Progenitor cell of endocrine pancreas (in vitro differentiated cells): ENCODE measurements at regions not wholly inside any gene's neighbourhood (a gene's known extent, or its start where the extent isn't known, plus 50 kb on each side); places are given as distances from the start of the nearest gene placed in this dataset.

Source experiments
- DNase-seq: peaks from one replicate; pipeline ENCODE4 v3.0.0; 2021; ENCODE audit warnings: low spot score; ENCODE audit not compliant: unreplicated experiment
- H3K27ac Mint-ChIP-seq: 2 replicates; pipeline ENCODE4 v1.8.0; 2021; ENCODE audit warnings: mild to moderate bottlenecking, moderate library complexity, mixed read lengths
- H3K27me3 Mint-ChIP-seq: 2 replicates; pipeline ENCODE4 v1.8.0; 2021; ENCODE audit warnings: mixed read lengths
- H3K36me3 Mint-ChIP-seq: 2 replicates; pipeline ENCODE4 v1.8.0; 2022; ENCODE audit warnings: mixed read lengths; ENCODE audit not compliant: insufficient read depth
- H3K4me1 Mint-ChIP-seq: 2 replicates; pipeline ENCODE4 v1.8.0; 2021; ENCODE audit warnings: low read depth, mixed read lengths
- H3K4me3 Mint-ChIP-seq: 2 replicates; pipeline ENCODE4 v1.8.0; 2021; ENCODE audit warnings: low read depth, mild to moderate bottlenecking, moderate library complexity, mixed read lengths
- H3K9me3 Mint-ChIP-seq: 2 replicates; pipeline ENCODE4 v1.8.0; 2021; ENCODE audit warnings: low read depth, mixed read lengths
- CTCF ChIP-seq: fragments of 200-600 bp; sonication (generic); IDR thresholded peaks from one replicate; pipeline ENCODE4 v1.5.0; 2021; ENCODE audit warnings: antibody characterized with exemption, mild to moderate bottlenecking; ENCODE audit not compliant: unreplicated experiment

- H3K27ac Mint-ChIP-seq: no peak overlapping the region
- TF ChIP-seq CTCF: no peak
- H3K36me3 Mint-ChIP-seq: no peaks in the 10 kb centered on the region
- peaks cover 21% of the 10 kb centered on the region for H3K4me1 Mint-ChIP-seq
- H3K27me3 Mint-ChIP-seq: no peaks in the 10 kb centered on the region
- H3K4me3 Mint-ChIP-seq: no peak overlapping the region
- no peaks in the 10 kb centered on the region for H3K9me3 Mint-ChIP-seq
- no peak for DNase-seq
Observed at GRCh38 chr2:61636686-61637085, 98.5 kb upstream of the XPO1 start.

- Mint-ChIP-seq H3K27ac (no peak overlapping the region), H3K36me3 (no peaks in the 10 kb centered on the region), H3K4me1 (peaks cover 23% of the 10 kb centered on the region), H3K4me3 (no peak overlapping the region), H3K9me3 (no peaks in the 10 kb centered on the region), H3K27me3 (no peaks in the 10 kb centered on the region)
- no peak for TF ChIP-seq CTCF
- DNase-seq: no peak
Observed at GRCh38 chr2:61634512-61634911, 96.4 kb upstream of the XPO1 start.

- no peak for TF ChIP-seq CTCF
- Mint-ChIP-seq H3K4me1 (peaks cover 18% of the 10 kb centered on the region), H3K27ac (no peak overlapping the region), H3K4me3 (no peak overlapping the region), H3K36me3 (no peaks in the 10 kb centered on the region), H3K9me3 (no peaks in the 10 kb centered on the region), H3K27me3 (no peaks in the 10 kb centered on the region)
- no peak for DNase-seq
Observed at GRCh38 chr2:61633250-61633649, 95.1 kb upstream of the XPO1 start.

- H3K4me3 Mint-ChIP-seq: no peak overlapping the region
- no peak overlapping the region for H3K27ac Mint-ChIP-seq
- TF ChIP-seq CTCF: no peak
- no peak for DNase-seq
- no peaks in the 10 kb centered on the region for H3K36me3 Mint-ChIP-seq
- H3K27me3 Mint-ChIP-seq: no peaks in the 10 kb centered on the region
- no peaks in the 10 kb centered on the region for H3K9me3 Mint-ChIP-seq
- peaks cover 18% of the 10 kb centered on the region for H3K4me1 Mint-ChIP-seq
Observed at GRCh38 chr2:61632276-61633169, 94.4 kb upstream of the XPO1 start.

GRCh38 chr2:61631321-61631720 lies 93.2 kb upstream of the XPO1 start:
- Mint-ChIP-seq H3K27ac (no peak overlapping the region), H3K9me3 (no peaks in the 10 kb centered on the region), H3K4me1 (peaks cover 9% of the 10 kb centered on the region), H3K27me3 (no peaks in the 10 kb centered on the region), H3K36me3 (no peaks in the 10 kb centered on the region), H3K4me3 (no peak overlapping the region)
- DNase-seq: no peak
- TF ChIP-seq CTCF: no peak
